Ovary (tissue), 7 donors: ENCODE measurements at regions not wholly inside any gene's neighbourhood (a gene's known extent, or its start where the extent isn't known, plus 50 kb on each side); places are given as distances from the start of the nearest gene placed in this dataset.

ENCODE experiments used
- DNase-seq, 5 donors: peaks; one replicate each; pipeline ENCODE4 v3.0.0-alpha.2; 2019 to 2020
- H3K27ac ChIP-seq, 2 donors: fragments of 200-600 bp; one replicate each; pipeline versions ENCODE4 v1.5.1 to v1.8.0; 2019 to 2022
- H3K27me3 ChIP-seq: fragments of 200-600 bp; one replicate; pipeline ENCODE4 v1.8.0; 2022
- H3K36me3 ChIP-seq: fragments of 200-600 bp; sonication (generic); one replicate; pipeline ENCODE4 v1.5.1; 2019
- H3K4me1 ChIP-seq: one replicate; pipeline ENCODE4 v1.8.1; 2013; ENCODE audit warnings: mild to moderate bottlenecking, moderate library complexity; ENCODE audit not compliant: insufficient read depth
- H3K4me3 ChIP-seq: fragments of 200-600 bp; sonication (generic); one replicate; pipeline ENCODE4 v1.5.1; 2017
- H3K9me3 ChIP-seq, 2 donors: fragments of 200-600 bp in 1 of 2; sonication (generic) in 1 of 2; one replicate each; pipeline versions ENCODE4 v1.5.1 to v1.8.1; 2013 to 2019; ENCODE audit warnings: mild to moderate bottlenecking in 1 of 2, moderate library complexity in 1 of 2
- EP300 ChIP-seq: sonication (generic); formaldehyde crosslinking; IDR thresholded peaks from one replicate; pipeline ENCODE4 v1.6.1; 2017; ENCODE audit warnings: antibody characterized with exemption
- POLR2A ChIP-seq: fragments of 450-650 bp; IDR thresholded peaks from one replicate; pipeline ENCODE4 v1.6.1; 2017; ENCODE audit warnings: antibody characterized with exemption, mild to moderate bottlenecking, moderate library complexity
- WGBS, 3 donors: extraction: QIAGEN DNeasy Blood & Tissue Kit in 1 of 3; methylation state at CpG; one replicate each; pipeline versions ENCODE4 v1.1.5 to v1.1.7; 2013 to 2017; 5-methylcytosine and 5-hydroxymethylcytosine counted together
- intact Hi-C, 4 donors: fragments of 100-400 bp; cut with DNase I; formaldehyde crosslinking; loops; one replicate each; pipeline versions ENCODE4 v1.11.0 to v1.15.1; 2022 to 2023
- TF ChIP-seq, protein P1 (sequence below), 3 donors: fragments of 450-650 bp in 2 of 3; fragments of 200-600 bp in 1 of 3; IDR thresholded peaks; one replicate each; pipeline versions ENCODE4 v1.5.1 to v1.8.0; 2016 to 2022; ENCODE audit warnings: antibody characterized with exemption in 3 of 3, mild to moderate bottlenecking in 1 of 3
- donor health status: DM: no; HTN: no; CAD: no; lungs with moderate emphysema.
- donor health status: DM: no; HTN: no; CAD: no.
- donor health status: Bipolar disorder and iron deficiency.
- donor health status: DM: no; HTN: no; CAD: no.
- donor health status: DM: yes; HTN: yes; CAD: no.

DNA sequence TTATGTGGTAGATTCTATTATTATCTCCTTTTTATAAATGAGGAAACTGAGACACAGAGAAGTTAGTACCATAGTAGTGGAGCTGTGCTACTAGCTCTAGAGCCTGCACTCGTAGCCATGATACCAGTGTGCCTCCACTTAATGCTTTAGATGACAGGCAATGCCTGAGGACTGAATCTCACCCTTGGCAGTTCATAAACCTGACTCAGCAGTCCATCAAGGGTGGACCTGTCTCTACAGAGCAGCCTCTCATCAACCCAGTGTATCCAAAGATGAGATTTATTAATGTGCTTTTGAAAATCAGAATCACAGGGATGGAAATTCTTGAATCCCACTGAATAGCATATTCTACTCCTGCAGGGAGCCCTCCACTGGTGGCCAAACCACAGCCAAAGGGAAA, 483.2 kb upstream of the DIPK2B start:
- Histone ChIP-seq H3K27ac (no peak overlapping the region), H3K9me3 (no peaks in the 10 kb centered on the region), H3K36me3 (no peaks in the 10 kb centered on the region), H3K27me3 (no peaks in the 10 kb centered on the region), H3K4me1 (no peaks in the 10 kb centered on the region), H3K4me3 (no peak overlapping the region)
- intact Hi-C loops = no loop called here
- TF ChIP-seq EP300 = no peak
- TF ChIP-seq, protein P1, sequence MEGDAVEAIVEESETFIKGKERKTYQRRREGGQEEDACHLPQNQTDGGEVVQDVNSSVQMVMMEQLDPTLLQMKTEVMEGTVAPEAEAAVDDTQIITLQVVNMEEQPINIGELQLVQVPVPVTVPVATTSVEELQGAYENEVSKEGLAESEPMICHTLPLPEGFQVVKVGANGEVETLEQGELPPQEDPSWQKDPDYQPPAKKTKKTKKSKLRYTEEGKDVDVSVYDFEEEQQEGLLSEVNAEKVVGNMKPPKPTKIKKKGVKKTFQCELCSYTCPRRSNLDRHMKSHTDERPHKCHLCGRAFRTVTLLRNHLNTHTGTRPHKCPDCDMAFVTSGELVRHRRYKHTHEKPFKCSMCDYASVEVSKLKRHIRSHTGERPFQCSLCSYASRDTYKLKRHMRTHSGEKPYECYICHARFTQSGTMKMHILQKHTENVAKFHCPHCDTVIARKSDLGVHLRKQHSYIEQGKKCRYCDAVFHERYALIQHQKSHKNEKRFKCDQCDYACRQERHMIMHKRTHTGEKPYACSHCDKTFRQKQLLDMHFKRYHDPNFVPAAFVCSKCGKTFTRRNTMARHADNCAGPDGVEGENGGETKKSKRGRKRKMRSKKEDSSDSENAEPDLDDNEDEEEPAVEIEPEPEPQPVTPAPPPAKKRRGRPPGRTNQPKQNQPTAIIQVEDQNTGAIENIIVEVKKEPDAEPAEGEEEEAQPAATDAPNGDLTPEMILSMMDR (IDR thresholded peaks at IDR 0.05) = no peak
- TF ChIP-seq POLR2A = no peak
- no peak for DNase-seq
- 38 to 55% (median 53%) methylated on average over 1 of the region's 1 CpG for WGBS, 3 donors

DNA sequence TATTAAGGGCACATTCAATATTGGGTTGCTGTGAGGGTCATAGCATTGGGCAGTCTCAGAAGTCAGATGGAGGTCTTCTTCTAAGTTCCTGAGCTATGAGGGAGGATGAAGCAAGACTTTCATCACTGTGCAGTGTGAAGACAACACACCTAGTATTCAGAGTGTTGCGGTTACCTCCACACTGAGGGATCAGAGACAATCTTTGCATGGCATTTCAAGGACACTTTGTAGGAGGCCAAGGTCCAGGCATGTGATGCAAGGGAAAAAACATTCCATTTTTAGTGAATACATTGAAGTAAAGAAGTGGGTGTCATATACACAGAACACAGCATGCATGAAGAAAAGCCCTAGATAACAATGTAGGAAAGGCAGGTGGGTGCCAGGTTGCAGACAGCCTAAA, 481.2 kb upstream of the DIPK2B start:
- Histone ChIP-seq H3K4me3 (no peak overlapping the region), H3K27ac (no peak overlapping the region), H3K36me3 (no peaks in the 10 kb centered on the region), H3K9me3 (no peaks in the 10 kb centered on the region), H3K4me1 (no peaks in the 10 kb centered on the region), H3K27me3 (no peaks in the 10 kb centered on the region)
- DNase-seq = no peak
- intact Hi-C loops = no loop called here
- WGBS, 3 donors = 90 to 97% (median 94%) methylated on average over 1 of the region's 1 CpG
- no peak for TF ChIP-seq EP300
- TF ChIP-seq, protein P1 (IDR thresholded peaks at IDR 0.05) = no peak
- no peak for TF ChIP-seq POLR2A

DNA sequence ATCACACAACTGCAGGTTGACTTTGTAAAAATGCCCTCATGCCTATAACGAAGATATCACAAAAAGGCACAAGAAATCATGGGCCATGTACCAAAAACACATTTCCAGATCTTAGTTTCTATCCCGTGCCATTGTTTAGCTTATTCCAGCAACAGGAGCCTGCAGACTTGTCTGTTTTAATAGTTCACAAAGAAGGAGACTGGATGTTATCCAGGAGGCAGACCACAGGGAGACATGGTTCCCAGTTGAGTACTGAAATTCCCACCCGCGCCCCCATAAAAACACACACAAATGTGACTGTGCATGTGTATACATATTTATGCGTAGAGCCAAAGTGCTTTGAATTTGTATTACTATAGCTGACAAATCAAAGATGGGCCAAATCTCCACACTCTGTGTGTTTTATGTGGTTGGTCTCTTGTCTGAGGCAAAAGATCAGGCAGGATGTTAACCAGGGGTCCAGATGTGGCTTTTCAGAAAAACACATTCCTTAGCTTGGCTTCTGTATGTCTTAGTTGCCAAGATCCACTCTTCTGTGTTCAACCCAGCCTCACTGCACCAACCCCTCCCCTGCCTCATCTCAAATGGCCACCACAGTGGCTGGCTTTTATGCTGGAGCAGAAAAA, 469.2 kb upstream of the DIPK2B start:
- no peak overlapping the region for H3K4me3 ChIP-seq
- intact Hi-C loops = no loop called here
- no peaks in the 10 kb centered on the region for H3K9me3 ChIP-seq
- H3K27ac ChIP-seq = no peak overlapping the region
- peaks cover 3% of the 10 kb centered on the region for H3K4me1 ChIP-seq
- 44 to 61% (median 53%) methylated on average over 5 of the region's 5 CpGs for WGBS, 3 donors
- TF ChIP-seq, protein P1 (IDR thresholded peaks at IDR 0.05) = no peak
- no peak for TF ChIP-seq EP300
- no peak for TF ChIP-seq POLR2A
- H3K36me3 ChIP-seq = no peaks in the 10 kb centered on the region
- DNase-seq = no peak
- H3K27me3 ChIP-seq = no peaks in the 10 kb centered on the region

DNA sequence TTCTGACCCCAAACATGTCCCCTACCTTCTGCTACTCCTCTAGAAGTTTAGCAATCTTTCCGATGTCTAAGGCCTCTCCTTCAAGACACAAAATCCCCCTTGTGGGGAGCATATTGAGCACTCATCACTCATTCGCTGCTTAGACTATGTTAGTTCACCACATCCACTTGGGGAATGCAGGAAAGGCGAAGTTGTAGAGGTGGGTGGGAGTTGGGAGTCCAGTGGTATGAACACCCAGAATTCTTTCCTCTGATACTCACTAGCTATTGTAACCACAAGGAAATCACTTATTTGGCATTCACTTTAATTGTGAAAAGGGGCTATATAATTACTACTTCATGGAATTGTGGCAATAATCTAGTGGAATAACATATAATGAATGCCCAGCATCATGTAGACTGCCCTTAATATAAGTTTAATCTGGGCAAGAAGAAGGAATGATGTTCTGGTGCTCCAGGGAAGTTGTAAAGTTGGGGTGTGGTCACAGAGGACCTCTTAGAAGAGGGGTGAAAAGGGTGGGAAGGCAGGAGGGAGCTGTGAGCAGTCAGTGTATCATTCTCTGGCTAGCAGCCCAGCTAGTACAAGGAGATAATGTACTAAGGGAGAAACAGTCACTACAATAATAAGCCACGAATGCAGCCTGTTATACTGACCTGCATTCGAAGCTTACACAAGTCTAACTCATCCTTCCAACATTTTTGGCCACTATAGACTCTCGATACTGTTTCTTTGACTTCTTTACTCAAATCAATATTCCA, 468.2 kb upstream of the DIPK2B start:
- no peak overlapping the region for H3K4me3 ChIP-seq
- intact Hi-C loops = no loop called here
- no peaks in the 10 kb centered on the region for H3K9me3 ChIP-seq
- TF ChIP-seq POLR2A (no peak), EP300 (no peak)
- TF ChIP-seq, protein P1 (IDR thresholded peaks at IDR 0.05) = no peak
- DNase-seq = no peak
- peaks cover 3% of the 10 kb centered on the region for H3K4me1 ChIP-seq
- no peaks in the 10 kb centered on the region for H3K36me3 ChIP-seq
- WGBS, 3 donors = 50 to 58% (median 51%) methylated on average over 6 of the region's 6 CpGs
- H3K27ac ChIP-seq = no peak overlapping the region
- no peaks in the 10 kb centered on the region for H3K27me3 ChIP-seq
